ENCODE measurements at regions not wholly inside any gene's neighbourhood (a gene's known extent, or its start where the extent isn't known, plus 50 kb on each side); places are given as distances from the start of the nearest gene placed in this dataset.

- no peak for DNase-seq (ENCODE audit: low read depth in 2 of 2)
These were observed 369.7 kb downstream of the INSC start for GRCh38 chr11:15484398-15484797.

GRCh38 chr11:15485432-15485831 lies 370.7 kb downstream of the INSC start:
- DNase-seq (ENCODE audit: low read depth in 2 of 2), result no peak

- no peak for DNase-seq (ENCODE audit: low read depth in 2 of 2)
These were observed 374.6 kb downstream of the INSC start for GRCh38 chr11:15489281-15489680.

GRCh38 chr11:15490535-15490934 lies 375.8 kb downstream of the INSC start:
- no peak for DNase-seq (ENCODE audit: low read depth in 2 of 2)

- no peak for DNase-seq (ENCODE audit: low read depth in 2 of 2)
These were observed 378.3 kb downstream of the INSC start for GRCh38 chr11:15493066-15493465.

- no peak for DNase-seq (ENCODE audit: low read depth in 2 of 2)
These were observed 379.3 kb downstream of the INSC start for GRCh38 chr11:15493921-15494620.

GRCh38 chr11:15494740-15495139 lies 380.0 kb downstream of the INSC start:
- no peak for DNase-seq (ENCODE audit: low read depth in 2 of 2)

GRCh38 chr11:15495462-15495861 lies 380.7 kb downstream of the INSC start:
- DNase-seq (ENCODE audit: low read depth in 2 of 2), result no peak

- DNase-seq (ENCODE audit: low read depth in 2 of 2), result no peak
These were observed 382.6 kb downstream of the INSC start for GRCh38 chr11:15497366-15497765.

- DNase-seq (ENCODE audit: low read depth in 2 of 2), result no peak
These were observed 385.0 kb downstream of the INSC start for GRCh38 chr11:15499674-15500073.

- no peak for DNase-seq (ENCODE audit: low read depth in 2 of 2)
These were observed 385.9 kb downstream of the INSC start for GRCh38 chr11:15500643-15501042.

GRCh38 chr11:15501566-15501965 lies 386.8 kb downstream of the INSC start:
- no peak for DNase-seq (ENCODE audit: low read depth in 2 of 2)

- no peak for DNase-seq (ENCODE audit: low read depth in 2 of 2)
These were observed 390.4 kb downstream of the INSC start for GRCh38 chr11:15505155-15505554.

- DNase-seq (ENCODE audit: low read depth in 2 of 2), result no peak
These were observed 392.9 kb downstream of the INSC start for GRCh38 chr11:15507592-15507991.

GRCh38 chr11:15509082-15509481 lies 394.4 kb downstream of the INSC start:
- no peak for DNase-seq (ENCODE audit: low read depth in 2 of 2)

- no peak for DNase-seq (ENCODE audit: low read depth in 2 of 2)
These were observed 404.5 kb downstream of the INSC start for GRCh38 chr11:15519124-15519791.

- DNase-seq (ENCODE audit: low read depth in 2 of 2), result no peak
These were observed 405.2 kb downstream of the INSC start for GRCh38 chr11:15519911-15520310.

GRCh38 chr11:15523543-15523942 lies 408.8 kb downstream of the INSC start:
- no peak for DNase-seq (ENCODE audit: low read depth in 2 of 2)

GRCh38 chr11:15525582-15525981 lies 410.9 kb downstream of the INSC start:
- DNase-seq (ENCODE audit: low read depth in 2 of 2), result no peak

GRCh38 chr11:15526032-15526431 lies 411.3 kb downstream of the INSC start:
- no peak for DNase-seq (ENCODE audit: low read depth in 2 of 2)

- no peak for DNase-seq (ENCODE audit: low read depth in 2 of 2)
These were observed 412.2 kb downstream of the INSC start for GRCh38 chr11:15526859-15527450.

- no peak for DNase-seq (ENCODE audit: low read depth in 2 of 2)
These were observed 417.7 kb downstream of the INSC start for GRCh38 chr11:15532432-15532831.

- no peak for DNase-seq (ENCODE audit: low read depth in 2 of 2)
These were observed 419.5 kb downstream of the INSC start for GRCh38 chr11:15534266-15534665.
